ENCODE measurements at regions not wholly inside any gene's neighbourhood (a gene's known extent, or its start where the extent isn't known, plus 50 kb on each side); places are given as distances from the start of the nearest gene placed in this dataset.

- no peak for DNase-seq
These were observed 396.1 kb downstream of the MAN2A1 start for GRCh38 chr5:110085826-110086225.

GRCh38 chr5:110086658-110087388, 397.1 kb downstream of the MAN2A1 start:
- DNase-seq, result no peak

- DNase-seq, result no peak
These were observed 398.1 kb downstream of the MAN2A1 start for GRCh38 chr5:110087829-110088228.

- no peak for DNase-seq
These were observed 399.1 kb downstream of the MAN2A1 start for GRCh38 chr5:110088676-110089436.

GRCh38 chr5:110092955-110093785, 403.4 kb downstream of the MAN2A1 start:
- peak in 1 of 2 experiments; percentile 3 for DNase-seq

GRCh38 chr5:110094109-110094508, 404.4 kb downstream of the MAN2A1 start:
- no peak for DNase-seq

GRCh38 chr5:110094548-110094947, 404.8 kb downstream of the MAN2A1 start:
- DNase-seq, result no peak

- no peak for DNase-seq
These were observed 406.7 kb downstream of the MAN2A1 start for GRCh38 chr5:110096419-110096818.

- no peak for DNase-seq
These were observed 409.8 kb downstream of the MAN2A1 start for GRCh38 chr5:110099572-110099971.

GRCh38 chr5:110103081-110103480, 413.4 kb downstream of the MAN2A1 start:
- DNase-seq, result no peak

- DNase-seq, result no peak
These were observed 414.5 kb downstream of the MAN2A1 start for GRCh38 chr5:110104060-110104725.

GRCh38 chr5:110104726-110105669, 415.3 kb downstream of the MAN2A1 start:
- DNase-seq, result no peak

GRCh38 chr5:110105692-110106091, 416.0 kb downstream of the MAN2A1 start:
- DNase-seq, result peak; percentile 52 to 71

GRCh38 chr5:110106750-110107149, 417.0 kb downstream of the MAN2A1 start:
- DNase-seq, result no peak

- DNase-seq, result no peak
These were observed 418.8 kb downstream of the MAN2A1 start for GRCh38 chr5:110108520-110108919.

GRCh38 chr5:110109667-110110066, 419.9 kb downstream of the MAN2A1 start:
- no peak for DNase-seq

GRCh38 chr5:110112348-110112747, 422.6 kb downstream of the MAN2A1 start:
- DNase-seq, result no peak

GRCh38 chr5:110115503-110115902, 425.8 kb downstream of the MAN2A1 start:
- DNase-seq, result no peak

- DNase-seq, result no peak
These were observed 426.8 kb downstream of the MAN2A1 start for GRCh38 chr5:110116539-110116938.

GRCh38 chr5:110134963-110135935, 445.5 kb downstream of the MAN2A1 start:
- no peak for DNase-seq

Measured in NCI-H2081 (cell line).